H9 (cell line): ENCODE measurements at regions not wholly inside any gene's neighbourhood (a gene's known extent, or its start where the extent isn't known, plus 50 kb on each side); places are given as distances from the start of the nearest gene placed in this dataset.

ENCODE experiments used
- DNase-seq: peaks from one replicate; pipeline ENCODE4 v3.0.0-alpha.2; 2017
- H2AFZ ChIP-seq: one replicate; pipeline ENCODE4 v1.6.1; 2013; ENCODE audit warnings: mild to moderate bottlenecking, low read length, control low read depth, moderate library complexity
- H2AK5ac ChIP-seq: 2 replicates; pipeline ENCODE4 v1.6.1; 2013; ENCODE audit warnings: low read length, control low read depth, mixed read lengths; ENCODE audit not compliant: insufficient read length
- H2BK120ac ChIP-seq: one replicate; pipeline ENCODE4 v1.6.1; 2013; ENCODE audit warnings: low read depth, mild to moderate bottlenecking, low read length, control low read depth, inconsistent platforms; ENCODE audit not compliant: poor library complexity, severe bottlenecking
- H2BK12ac ChIP-seq: 2 replicates; pipeline ENCODE4 v1.6.1; 2013; ENCODE audit warnings: low read length, control low read depth, mixed read lengths, low read depth; ENCODE audit not compliant: insufficient read length
- H2BK15ac ChIP-seq: 2 replicates; pipeline ENCODE4 v1.6.1; 2013; ENCODE audit warnings: low read depth, low read length, control low read depth
- H2BK20ac ChIP-seq: one replicate; pipeline ENCODE4 v1.6.1; 2013; ENCODE audit warnings: low read depth, mild to moderate bottlenecking, low read length, control low read depth, inconsistent platforms; ENCODE audit not compliant: poor library complexity, severe bottlenecking
- H2BK5ac ChIP-seq: 2 replicates; pipeline ENCODE4 v1.6.1; 2013; ENCODE audit warnings: low read length, control low read depth, mixed read lengths; ENCODE audit not compliant: insufficient read length
- H3K14ac ChIP-seq: 2 replicates; pipeline ENCODE4 v1.6.1; 2013; ENCODE audit warnings: low read length, control low read depth; ENCODE audit not compliant: insufficient read depth
- H3K18ac ChIP-seq: 2 replicates; pipeline ENCODE4 v1.6.1; 2013; ENCODE audit warnings: low read depth, mild to moderate bottlenecking, mixed read lengths, low read length, control low read depth; ENCODE audit not compliant: insufficient read length
- H3K23ac ChIP-seq: 2 replicates; pipeline ENCODE4 v1.6.1; 2013; ENCODE audit warnings: low read length, control low read depth, mixed read lengths, low read depth; ENCODE audit not compliant: insufficient read length
- H3K23me2 ChIP-seq: 2 replicates; pipeline ENCODE4 v1.6.1; 2013; ENCODE audit warnings: low read depth, mild to moderate bottlenecking, mixed read lengths, low read length, control low read depth; ENCODE audit not compliant: insufficient read length, poor library complexity, severe bottlenecking
- H3K27ac ChIP-seq: 2 replicates; pipeline ENCODE4 v1.5.1; 2013; ENCODE audit warnings: low read length, control low read depth, mixed read lengths, low read depth; ENCODE audit not compliant: insufficient read length
- H3K27me3 ChIP-seq: 2 replicates; pipeline ENCODE4 v1.6.1; 2013; ENCODE audit warnings: low read length, control low read depth, inconsistent platforms; ENCODE audit not compliant: insufficient read depth
- H3K4ac ChIP-seq: 2 replicates; pipeline ENCODE4 v1.6.1; 2013; ENCODE audit warnings: low read depth, mild to moderate bottlenecking, control low read depth, inconsistent platforms, low read length, moderate library complexity
- H3K4me1 ChIP-seq: 2 replicates; pipeline ENCODE4 v1.6.1; 2013; ENCODE audit warnings: low read length, control low read depth, inconsistent platforms; ENCODE audit not compliant: insufficient read depth
- H3K4me2 ChIP-seq: 2 replicates; pipeline ENCODE4 v1.6.1; 2013; ENCODE audit warnings: low read length, control low read depth, mixed read lengths; ENCODE audit not compliant: insufficient read length, insufficient read depth
- H3K56ac ChIP-seq: 2 replicates; pipeline ENCODE4 v1.6.1; 2013; ENCODE audit warnings: low read depth, mild to moderate bottlenecking, mixed read lengths, low read length, control low read depth; ENCODE audit not compliant: insufficient read length
- H3K79me1 ChIP-seq: 2 replicates; pipeline ENCODE4 v1.6.1; 2013; ENCODE audit warnings: low read depth, mild to moderate bottlenecking, moderate library complexity, low read length, control low read depth, inconsistent platforms; ENCODE audit not compliant: insufficient read depth, poor library complexity, severe bottlenecking
- H3K79me2 ChIP-seq: 2 replicates; pipeline ENCODE4 v1.6.1; 2013; ENCODE audit warnings: low read length, control low read depth, inconsistent platforms; ENCODE audit not compliant: insufficient read depth
- H3K9ac ChIP-seq: 2 replicates; pipeline ENCODE4 v1.6.1; 2013; ENCODE audit warnings: low read length, control low read depth, mixed read lengths; ENCODE audit not compliant: insufficient read length; ENCODE audit errors: extremely low read depth
- H3K9me3 ChIP-seq: one replicate; pipeline ENCODE4 v1.6.1; 2013; ENCODE audit warnings: low read depth, low read length, inconsistent platforms; ENCODE audit not compliant: control insufficient read depth
- H3T11ph ChIP-seq: one replicate; pipeline ENCODE4 v1.6.1; 2013; ENCODE audit warnings: mild to moderate bottlenecking, low read length, control low read depth, inconsistent platforms
- H4K20me1 ChIP-seq: one replicate; pipeline ENCODE4 v1.6.1; 2013; ENCODE audit not compliant: control insufficient read depth, insufficient read length, insufficient read depth
- H4K5ac ChIP-seq: 2 replicates; pipeline ENCODE4 v1.6.1; 2013; ENCODE audit warnings: low read depth, mild to moderate bottlenecking, mixed read lengths, low read length, control low read depth; ENCODE audit not compliant: insufficient read length
- H4K8ac ChIP-seq: replicated peaks from 2 replicates; pipeline ENCODE4 v1.6.1; 2013; ENCODE audit warnings: low read length, control low read depth, mixed read lengths, low read depth; ENCODE audit not compliant: insufficient read length
- H4K91ac ChIP-seq: 2 replicates; pipeline ENCODE4 v1.6.1; 2013; ENCODE audit warnings: low read depth, mild to moderate bottlenecking, moderate library complexity, mixed read lengths, low read length, control low read depth; ENCODE audit not compliant: insufficient read length
- H3K27ac Mint-ChIP-seq, 3 experiments: 2 replicates in 2 of 3; 3 replicates in 1 of 3; pipeline ENCODE4 v1.8.0; 2020 to 2021; ENCODE audit warnings: mixed read lengths in 3 of 3, mild to moderate bottlenecking in 1 of 3, moderate library complexity in 1 of 3
- H3K27me3 Mint-ChIP-seq: 2 replicates; pipeline ENCODE4 v1.8.0; 2021; ENCODE audit warnings: low read depth, mild to moderate bottlenecking, moderate library complexity, mixed read lengths
- H3K36me3 Mint-ChIP-seq, 3 experiments: 2 replicates in 2 of 3; 3 replicates in 1 of 3; pipeline ENCODE4 v1.8.0; 2020 to 2021; ENCODE audit warnings: low read depth in 3 of 3, mixed read lengths in 3 of 3; ENCODE audit not compliant: insufficient read depth in 1 of 3
- H3K4me1 Mint-ChIP-seq, 2 experiments: 2 replicates each; pipeline ENCODE4 v1.8.0; 2020; ENCODE audit warnings: mixed read lengths in 2 of 2
- H3K4me3 Mint-ChIP-seq, 2 experiments: 2 replicates in 1 of 2; 3 replicates in 1 of 2; pipeline ENCODE4 v1.8.0; 2020 to 2021; ENCODE audit warnings: mild to moderate bottlenecking in 2 of 2, mixed read lengths in 2 of 2, moderate library complexity in 1 of 2
- H3K9me3 Mint-ChIP-seq, 2 experiments: 2 replicates in 1 of 2; 3 replicates in 1 of 2; pipeline ENCODE4 v1.8.0; 2020; ENCODE audit warnings: mild to moderate bottlenecking in 2 of 2, mixed read lengths in 2 of 2, moderate library complexity in 1 of 2
- CTCF ChIP-seq: fragments of 200-600 bp; sonication (generic); conservative IDR thresholded peaks from 3 replicates; pipeline ENCODE4 v1.8.0; 2021; ENCODE audit warnings: antibody characterized with exemption, mild to moderate bottlenecking
- WGBS: extraction: QIAGEN DNeasy Blood & Tissue Kit; methylation state at CpG from one replicate; pipeline ENCODE4 v1.1.7; 2013; ENCODE audit warnings: missing lambda C conversion rate, low lambda C conversion rate, mixed read lengths; ENCODE audit not compliant: insufficient read length; ENCODE audit errors: extremely low coverage; 5-methylcytosine and 5-hydroxymethylcytosine counted together

- Histone ChIP-seq H3K18ac (no peak overlapping the region), H4K5ac (no peak overlapping the region), H3K27ac (no peak overlapping the region), H3K14ac (no peak overlapping the region), H2AFZ (no peak overlapping the region), H3K56ac (no peak overlapping the region), H3K9me3 (no peaks in the 10 kb centered on the region), H3K79me2 (no peaks in the 10 kb centered on the region), H2BK12ac (no peak overlapping the region), H2BK20ac (no peak overlapping the region), H3T11ph (no peak overlapping the region), H2AK5ac (no peak overlapping the region), H3K4ac (no peak overlapping the region), H3K23ac (no peak overlapping the region), H2BK15ac (no peak overlapping the region), H3K9ac (no peak overlapping the region), H4K20me1 (no peaks in the 10 kb centered on the region), H4K8ac (no peak overlapping the region), H3K79me1 (no peaks in the 10 kb centered on the region), H3K27me3 (no peaks in the 10 kb centered on the region), H3K4me1 (no peaks in the 10 kb centered on the region), H3K4me2 (no peak overlapping the region), H2BK120ac (no peak overlapping the region), H2BK5ac (no peak overlapping the region), H4K91ac (no peak overlapping the region), H3K23me2 (no peaks in the 10 kb centered on the region)
- no peak overlapping the region for H3K4me3 Mint-ChIP-seq
- no peak for TF ChIP-seq CTCF
- WGBS = no CpG with 5 or more reads among the region's 3 CpGs
- no peaks in the 10 kb centered on the region for H3K4me1 Mint-ChIP-seq
- H3K36me3 Mint-ChIP-seq = peaks cover 0 to 5% (median 0%) of the 10 kb centered on the region in 3 experiments; a peak in 1 of 7 replicates
- H3K9me3 Mint-ChIP-seq = peaks cover 0 to 3% of the 10 kb centered on the region in 2 experiments; a peak in 1 of 5 replicates
- no peak for DNase-seq
- no peak overlapping the region for H3K27ac Mint-ChIP-seq
- H3K27me3 Mint-ChIP-seq = no peaks in the 10 kb centered on the region; the same call in 1 of the 2 replicates
These were observed 728.9 kb downstream of the EFNB2 start for GRCh38 chr13:105806628-105806920.
